ENCODE measurements at regions not wholly inside any gene's neighbourhood (a gene's known extent, or its start where the extent isn't known, plus 50 kb on each side); places are given as distances from the start of the nearest gene placed in this dataset.

- TF ChIP-seq, protein P1, sequence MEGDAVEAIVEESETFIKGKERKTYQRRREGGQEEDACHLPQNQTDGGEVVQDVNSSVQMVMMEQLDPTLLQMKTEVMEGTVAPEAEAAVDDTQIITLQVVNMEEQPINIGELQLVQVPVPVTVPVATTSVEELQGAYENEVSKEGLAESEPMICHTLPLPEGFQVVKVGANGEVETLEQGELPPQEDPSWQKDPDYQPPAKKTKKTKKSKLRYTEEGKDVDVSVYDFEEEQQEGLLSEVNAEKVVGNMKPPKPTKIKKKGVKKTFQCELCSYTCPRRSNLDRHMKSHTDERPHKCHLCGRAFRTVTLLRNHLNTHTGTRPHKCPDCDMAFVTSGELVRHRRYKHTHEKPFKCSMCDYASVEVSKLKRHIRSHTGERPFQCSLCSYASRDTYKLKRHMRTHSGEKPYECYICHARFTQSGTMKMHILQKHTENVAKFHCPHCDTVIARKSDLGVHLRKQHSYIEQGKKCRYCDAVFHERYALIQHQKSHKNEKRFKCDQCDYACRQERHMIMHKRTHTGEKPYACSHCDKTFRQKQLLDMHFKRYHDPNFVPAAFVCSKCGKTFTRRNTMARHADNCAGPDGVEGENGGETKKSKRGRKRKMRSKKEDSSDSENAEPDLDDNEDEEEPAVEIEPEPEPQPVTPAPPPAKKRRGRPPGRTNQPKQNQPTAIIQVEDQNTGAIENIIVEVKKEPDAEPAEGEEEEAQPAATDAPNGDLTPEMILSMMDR (IDR thresholded peaks at IDR 0.05): no peak
- TF ChIP-seq POLR2AphosphoS5 (IDR thresholded peaks at IDR 0.05) (no peak), POLR2A (IDR thresholded peaks at IDR 0.05) (no peak), EP300 (IDR thresholded peaks at IDR 0.05) (no peak)
Observed at GRCh38 chr5:155605920-155606319, 592.4 kb downstream of the KIF4B start.
